CD14-positive monocyte (primary cell): ENCODE measurements at regions not wholly inside any gene's neighbourhood (a gene's known extent, or its start where the extent isn't known, plus 50 kb on each side); places are given as distances from the start of the nearest gene placed in this dataset.

ENCODE experiments used
- DNase-seq, 3 donors: peaks; one replicate each; pipeline ENCODE4 v3.0.0-alpha.2; 2011 to 2022
- H2AFZ ChIP-seq: 2 replicates; pipeline ENCODE4 v1.6.0; 2012; ENCODE audit warnings: mild to moderate bottlenecking, low read depth, low read length, inconsistent platforms; ENCODE audit not compliant: insufficient read depth, poor library complexity, severe bottlenecking
- H3K27ac ChIP-seq, 2 donors: 1 replicate in 1 of 2; 2 replicates in 1 of 2; pipeline ENCODE4 v1.5.1; 2012 to 2013; ENCODE audit warnings: low read length in 2 of 2, control low read depth in 1 of 2, inconsistent platforms in 1 of 2, low read depth in 1 of 2, mild to moderate bottlenecking in 1 of 2
- H3K27me3 ChIP-seq, 2 donors: one replicate each; pipeline versions ENCODE4 v1.6.0 to v1.6.1; 2011 to 2013; ENCODE audit warnings: low read length in 2 of 2; ENCODE audit not compliant: control insufficient read depth in 2 of 2, insufficient read depth in 2 of 2
- H3K36me3 ChIP-seq, 2 donors: replicated peaks in 1 of 2; 1 replicate in 1 of 2; 2 replicates in 1 of 2; pipeline versions ENCODE4 v1.5.1 to v1.6.1; 2012 to 2013; ENCODE audit warnings: low read length in 2 of 2, control low read depth in 1 of 2, inconsistent platforms in 1 of 2, mild to moderate bottlenecking in 1 of 2; ENCODE audit not compliant: insufficient read depth in 2 of 2, control insufficient read depth in 1 of 2
- H3K4me1 ChIP-seq, 2 donors: 1 replicate in 1 of 2; 2 replicates in 1 of 2; pipeline versions ENCODE4 v1.5.1 to v1.6.1; 2012 to 2013; ENCODE audit warnings: low read length in 2 of 2, control low read depth in 1 of 2, inconsistent platforms in 1 of 2, mild to moderate bottlenecking in 1 of 2, moderate library complexity in 1 of 2; ENCODE audit not compliant: insufficient read depth in 2 of 2, control insufficient read depth in 1 of 2
- H3K4me2 ChIP-seq: replicated peaks from 2 replicates; pipeline ENCODE3; 2012; ENCODE audit warnings: low read length, moderate library complexity, mild to moderate bottlenecking; ENCODE audit not compliant: poor library complexity, severe bottlenecking; ENCODE audit errors: extremely low read depth
- H3K4me3 ChIP-seq, 3 experiments: fragments of 200-600 bp in 1 of 3; sonication (generic) in 1 of 3; replicated peaks in 1 of 3; 1 replicate in 2 of 3; 2 replicates in 1 of 3; pipeline ENCODE4 v1.5.1; 2011 to 2013; ENCODE audit warnings: low read length in 3 of 3, mild to moderate bottlenecking in 3 of 3, control low read depth in 2 of 3, low read depth in 2 of 3, inconsistent platforms in 1 of 3, moderate library complexity in 1 of 3
- H3K79me2 ChIP-seq: 2 replicates; pipeline ENCODE4 v1.6.0; 2012; ENCODE audit warnings: mild to moderate bottlenecking, control low read depth, inconsistent platforms, low read length, moderate library complexity; ENCODE audit not compliant: insufficient read depth
- H3K9ac ChIP-seq: 2 replicates; pipeline ENCODE4 v1.6.0; 2017; ENCODE audit warnings: low read length, mild to moderate bottlenecking; ENCODE audit not compliant: insufficient read depth, poor library complexity, severe bottlenecking
- H3K9me3 ChIP-seq, 2 donors: replicated peaks in 1 of 2; 1 replicate in 1 of 2; 2 replicates in 1 of 2; pipeline versions ENCODE4 v1.5.1 to v1.6.1; 2012 to 2013; ENCODE audit warnings: low read length in 2 of 2, control low read depth in 1 of 2; ENCODE audit not compliant: control insufficient read depth in 1 of 2, insufficient read depth in 1 of 2
- H4K20me1 ChIP-seq: 2 replicates; pipeline ENCODE4 v1.6.0; 2012; ENCODE audit warnings: mild to moderate bottlenecking, low read length, control low read depth, moderate library complexity; ENCODE audit not compliant: insufficient read depth
- H3K27ac Mint-ChIP-seq, 7 donors: one replicate each; pipeline ENCODE4 v1.8.0; 2020; ENCODE audit warnings: mild to moderate bottlenecking in 7 of 7, mixed read lengths in 7 of 7, moderate library complexity in 6 of 7, inconsistent platforms in 2 of 7
- H3K27me3 Mint-ChIP-seq, 3 donors: one replicate each; pipeline ENCODE4 v1.8.0; 2021 to 2022; ENCODE audit warnings: low read depth in 3 of 3, mild to moderate bottlenecking in 3 of 3, mixed read lengths in 3 of 3, moderate library complexity in 3 of 3, inconsistent platforms in 1 of 3
- H3K36me3 Mint-ChIP-seq, 2 donors: one replicate each; pipeline ENCODE4 v1.8.0; 2020; ENCODE audit warnings: mixed read lengths in 2 of 2, inconsistent platforms in 1 of 2, mild to moderate bottlenecking in 1 of 2
- H3K4me1 Mint-ChIP-seq: one replicate; pipeline ENCODE4 v1.8.0; 2020; ENCODE audit warnings: mild to moderate bottlenecking, mixed read lengths
- H3K4me3 Mint-ChIP-seq, 2 donors: one replicate each; pipeline ENCODE4 v1.8.0; 2020; ENCODE audit warnings: mild to moderate bottlenecking in 2 of 2, mixed read lengths in 2 of 2, moderate library complexity in 1 of 2
- H3K9me3 Mint-ChIP-seq, 7 donors: one replicate each; pipeline ENCODE4 v1.8.0; 2020 to 2022; ENCODE audit warnings: mixed read lengths in 7 of 7, mild to moderate bottlenecking in 6 of 7, moderate library complexity in 6 of 7, inconsistent platforms in 2 of 7
- CTCF ChIP-seq: fragments of 200-600 bp; IDR thresholded peaks from one replicate; pipeline ENCODE4 v1.8.0; 2022; ENCODE audit warnings: antibody characterized with exemption, mild to moderate bottlenecking
- WGBS: methylation state at CpG from one replicate; pipeline ENCODE4 v1.1.5; 2013; ENCODE audit warnings: missing lambda C conversion rate; ENCODE audit not compliant: insufficient coverage; 5-methylcytosine and 5-hydroxymethylcytosine counted together
- intact Hi-C, 2 donors: fragments of 100-400 bp; cut with micrococcal nuclease; formaldehyde crosslinking; loops; one replicate each; pipeline versions ENCODE4 v1.15.0 to v1.15.1; 2023

GRCh38 chr4:155611501-155611900 is 55.1 kb upstream of the GUCY1A1 start:
- Histone ChIP-seq H3K9me3 (no peaks in the 10 kb centered on the region), H3K36me3 (no peaks in the 10 kb centered on the region), H3K79me2 (no peaks in the 10 kb centered on the region), H3K4me3 (no peak overlapping the region), H3K9ac (no peak overlapping the region), H3K4me2 (no peak overlapping the region), H2AFZ (no peak overlapping the region), H4K20me1 (no peaks in the 10 kb centered on the region), H3K27ac (no peak overlapping the region), H3K27me3 (no peaks in the 10 kb centered on the region), H3K4me1 (peaks cover 6 to 10% of the 10 kb centered on the region in 2 donors)
- WGBS = 90% methylated on average over 3 of the region's 4 CpGs
- peaks cover 0 to 2% (median 0%) of the 10 kb centered on the region in 7 donors for H3K9me3 Mint-ChIP-seq
- TF ChIP-seq CTCF = no peak
- H3K4me1 Mint-ChIP-seq = peaks cover 11% of the 10 kb centered on the region
- intact Hi-C loops = no loop called here
- H3K36me3 Mint-ChIP-seq = no peaks in the 10 kb centered on the region
- DNase-seq = no peak
- H3K4me3 Mint-ChIP-seq = no peak overlapping the region
- no peak overlapping the region for H3K27ac Mint-ChIP-seq
- H3K27me3 Mint-ChIP-seq = peaks cover 0 to 1% (median 0%) of the 10 kb centered on the region in 3 donors

- H3K4me3 ChIP-seq = no peak overlapping the region
- Mint-ChIP-seq H3K4me1 (peaks cover 5% of the 10 kb centered on the region), H3K9me3 (peaks cover 0 to 2% (median 0%) of the 10 kb centered on the region in 7 donors), H3K27me3 (peaks cover 0 to 1% (median 0%) of the 10 kb centered on the region in 3 donors), H3K36me3 (no peaks in the 10 kb centered on the region), H3K4me3 (no peak overlapping the region), H3K27ac (no peak overlapping the region)
- no peaks in the 10 kb centered on the region for H4K20me1 ChIP-seq
- 49% methylated on average over 2 of the region's 5 CpGs for WGBS
- H3K9ac ChIP-seq = no peak overlapping the region
- TF ChIP-seq CTCF = no peak
- no peaks in the 10 kb centered on the region for H3K36me3 ChIP-seq
- no peak overlapping the region for H2AFZ ChIP-seq
- intact Hi-C loops = no loop called here
- peaks cover 4 to 5% of the 10 kb centered on the region in 2 donors for H3K4me1 ChIP-seq
- no peak overlapping the region for H3K27ac ChIP-seq
- no peaks in the 10 kb centered on the region for H3K79me2 ChIP-seq
- H3K9me3 ChIP-seq = no peaks in the 10 kb centered on the region
- no peak for DNase-seq
- H3K27me3 ChIP-seq = no peaks in the 10 kb centered on the region
- H3K4me2 ChIP-seq = no peak overlapping the region
These were observed 56.5 kb upstream of the GUCY1A1 start for GRCh38 chr4:155610143-155610542.
